Esophagus (tissue), 2 donors: ENCODE measurements at regions not wholly inside any gene's neighbourhood (a gene's known extent, or its start where the extent isn't known, plus 50 kb on each side); places are given as distances from the start of the nearest gene placed in this dataset.

Experiments
- H3K27ac ChIP-seq, 2 donors: one replicate each; pipeline ENCODE4 v1.5.1; 2013; ENCODE audit warnings: low read depth in 2 of 2, mild to moderate bottlenecking in 2 of 2, inconsistent platforms in 1 of 2, low read length in 1 of 2, moderate library complexity in 1 of 2
- H3K27me3 ChIP-seq, 2 donors: one replicate each; pipeline ENCODE4 v1.6.1; 2013; ENCODE audit warnings: low read length in 2 of 2, control low read depth in 1 of 2, mild to moderate bottlenecking in 1 of 2; ENCODE audit not compliant: insufficient read depth in 2 of 2, control insufficient read depth in 1 of 2
- H3K36me3 ChIP-seq, 2 donors: one replicate each; pipeline ENCODE4 v1.6.1; 2013; ENCODE audit warnings: low read length in 1 of 2; ENCODE audit not compliant: control insufficient read depth in 2 of 2, insufficient read depth in 2 of 2
- H3K4me1 ChIP-seq, 2 donors: one replicate each; pipeline ENCODE4 v1.6.1; 2013; ENCODE audit warnings: low read length in 1 of 2; ENCODE audit not compliant: control insufficient read depth in 2 of 2, insufficient read depth in 2 of 2
- H3K4me3 ChIP-seq, 2 donors: one replicate each; pipeline ENCODE4 v1.5.1; 2013; ENCODE audit warnings: low read length in 2 of 2, mild to moderate bottlenecking in 2 of 2, low read depth in 1 of 2, moderate library complexity in 1 of 2
- H3K9me3 ChIP-seq, 2 donors: one replicate each; pipeline ENCODE4 v1.6.1; 2013; ENCODE audit warnings: mild to moderate bottlenecking in 2 of 2, low read depth in 1 of 2, low read length in 1 of 2, moderate library complexity in 1 of 2; ENCODE audit not compliant: control insufficient read depth in 2 of 2, insufficient read depth in 1 of 2
- WGBS, 2 donors: extraction: QIAGEN DNeasy Blood & Tissue Kit; methylation state at CpG; one replicate each; pipeline ENCODE4 v1.1.7; 2013; 5-methylcytosine and 5-hydroxymethylcytosine counted together
- donor health status: healthy with polysubstance abuse.
- donor health status: Bipolar disorder and iron deficiency.

DNA sequence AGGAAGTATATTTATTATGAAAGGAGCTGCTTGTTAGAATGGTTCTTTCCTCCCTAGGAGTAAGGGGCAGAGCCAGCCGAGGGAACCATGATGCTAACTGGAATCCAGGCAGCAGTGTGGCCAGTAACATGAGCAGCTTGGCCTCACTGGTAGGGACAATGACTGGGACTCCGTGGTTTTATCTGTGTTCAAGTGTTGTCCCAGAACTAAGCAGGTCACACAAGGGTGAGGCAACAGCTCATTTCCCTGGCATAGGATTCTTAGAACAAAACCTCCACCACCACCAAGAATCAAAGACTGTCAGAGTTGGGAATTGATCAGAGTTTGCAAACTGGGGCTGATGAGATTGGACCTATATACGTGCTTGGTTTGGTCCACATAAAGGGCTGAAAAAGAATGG, 138.9 kb upstream of the COBL start:
- Histone ChIP-seq H3K4me1 (peaks cover 0 to 2% of the 10 kb centered on the region in 2 donors), H3K4me3 (no peak overlapping the region), H3K9me3 (no peaks in the 10 kb centered on the region), H3K36me3 (no peaks in the 10 kb centered on the region), H3K27me3 (no peaks in the 10 kb centered on the region), H3K27ac (no peak overlapping the region)
- WGBS, 2 donors, result 54 to 55% methylated on average over 3 of the region's 3 CpGs

DNA sequence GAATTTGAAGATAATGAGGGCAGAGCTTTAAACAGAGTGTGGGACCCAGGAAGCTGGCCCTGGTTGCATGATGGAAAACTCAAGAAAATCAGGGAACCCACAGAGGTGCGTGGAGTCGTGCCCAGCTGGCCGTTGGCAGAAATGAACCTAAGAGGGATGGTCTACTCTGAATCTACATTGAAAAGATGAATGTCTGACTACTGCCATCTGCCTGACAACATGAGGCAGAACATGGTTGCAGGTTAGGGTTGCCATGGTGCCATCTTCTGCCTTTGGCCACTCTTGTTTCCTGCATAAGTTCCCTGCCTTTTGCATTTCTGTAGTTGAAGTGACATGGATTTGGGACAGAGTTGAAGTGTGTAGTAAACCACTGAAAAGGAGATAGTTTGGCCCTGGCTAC, 138.5 kb upstream of the COBL start:
- Histone ChIP-seq H3K4me3 (no peak overlapping the region), H3K27ac (no peak overlapping the region), H3K36me3 (no peaks in the 10 kb centered on the region), H3K27me3 (no peaks in the 10 kb centered on the region), H3K4me1 (peaks cover 0 to 2% of the 10 kb centered on the region in 2 donors), H3K9me3 (no peaks in the 10 kb centered on the region)
- WGBS, 2 donors, result 60 to 93% methylated on average over 3 of the region's 3 CpGs

DNA sequence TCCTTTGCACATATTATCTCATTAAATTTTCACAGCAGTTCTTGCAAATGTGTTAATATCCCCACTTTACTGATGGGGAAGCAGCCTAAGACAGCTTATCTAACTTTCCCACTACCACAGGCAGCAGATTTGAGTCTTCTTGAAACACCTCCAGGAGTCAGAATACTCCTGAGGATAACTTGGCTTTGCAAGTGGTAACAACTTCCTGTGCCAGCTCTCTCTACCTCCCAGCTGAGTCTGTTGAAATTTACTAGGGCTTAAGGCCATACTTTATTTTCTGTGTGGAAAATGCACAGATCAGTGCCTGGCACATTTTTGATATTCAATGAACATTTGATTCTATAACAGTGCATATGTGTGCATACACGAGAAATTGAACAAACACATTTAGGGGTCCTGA, 136.1 kb upstream of the COBL start:
- no peaks in the 10 kb centered on the region for H3K9me3 ChIP-seq
- peaks cover 0 to 2% of the 10 kb centered on the region in 2 donors for H3K4me1 ChIP-seq
- H3K27ac ChIP-seq, result no peak overlapping the region
- H3K4me3 ChIP-seq, result no peak overlapping the region
- H3K27me3 ChIP-seq, result no peaks in the 10 kb centered on the region
- WGBS, 2 donors, result 87 to 90% methylated on average over 1 of the region's 1 CpG
- no peaks in the 10 kb centered on the region for H3K36me3 ChIP-seq

DNA sequence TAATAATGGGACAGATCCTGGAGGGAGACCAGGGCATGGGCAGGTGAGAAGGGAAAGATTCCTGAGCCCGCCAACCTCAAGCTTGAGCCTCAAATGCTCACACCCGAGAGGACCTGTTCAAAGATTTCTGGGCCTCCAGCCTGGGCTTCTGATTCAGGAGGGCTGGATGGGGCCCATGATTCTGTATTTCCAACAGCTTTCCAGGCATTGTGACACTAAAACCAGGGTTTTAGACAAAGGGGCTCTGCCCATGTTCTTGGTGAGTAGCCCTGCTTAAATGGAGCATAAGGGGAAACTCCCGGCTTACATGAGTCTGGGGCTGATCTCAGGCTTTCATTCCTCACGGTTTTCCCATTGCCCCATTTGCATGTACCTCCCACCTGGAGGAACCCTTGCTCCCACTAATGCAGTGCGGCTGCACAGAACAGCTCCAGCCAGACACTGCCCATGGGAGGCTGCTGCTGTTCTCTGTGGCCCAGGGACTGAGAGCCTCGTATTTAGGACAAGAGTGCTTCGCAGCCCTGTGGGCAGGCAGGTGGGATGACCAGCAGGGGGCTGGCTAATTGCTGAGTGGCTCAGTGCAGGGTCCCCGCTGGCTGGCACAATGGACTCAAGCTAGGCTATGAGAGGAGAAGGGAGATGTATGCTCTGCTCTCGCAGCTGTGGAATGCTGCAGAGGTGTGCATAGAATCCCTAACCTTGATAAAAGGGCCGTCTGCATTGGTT, 135.3 kb upstream of the COBL start:
- no peaks in the 10 kb centered on the region for H3K9me3 ChIP-seq
- no peaks in the 10 kb centered on the region for H3K36me3 ChIP-seq
- peaks cover 0 to 2% of the 10 kb centered on the region in 2 donors for H3K4me1 ChIP-seq
- WGBS, 2 donors, result 66 to 67% methylated on average over 10 of the region's 10 CpGs
- H3K4me3 ChIP-seq, result no peak overlapping the region
- no peak overlapping the region for H3K27ac ChIP-seq
- no peaks in the 10 kb centered on the region for H3K27me3 ChIP-seq

DNA sequence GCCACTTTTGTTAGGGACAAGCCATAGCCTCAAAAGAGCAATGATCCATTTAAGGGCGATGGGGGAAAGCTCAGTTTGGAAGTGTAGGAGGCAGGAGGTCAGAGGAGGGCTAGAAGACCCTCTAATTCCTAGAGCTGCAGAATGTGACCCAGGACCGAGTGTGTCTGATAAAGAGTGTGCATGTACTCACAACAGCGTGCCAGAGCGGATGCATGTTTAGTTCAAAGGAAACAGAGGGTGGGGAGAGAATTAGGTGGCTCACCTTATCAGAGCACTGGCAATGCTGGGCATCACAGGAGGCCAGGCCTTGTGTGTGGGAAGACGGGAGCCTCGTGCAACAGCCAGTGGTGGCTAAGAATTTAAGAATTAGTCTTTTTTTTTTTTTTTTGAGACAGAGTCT, 133.9 kb upstream of the COBL start:
- H3K36me3 ChIP-seq, result no peaks in the 10 kb centered on the region
- H3K27ac ChIP-seq, result no peak overlapping the region
- 76 to 88% methylated on average over 6 of the region's 6 CpGs for WGBS, 2 donors
- no peaks in the 10 kb centered on the region for H3K9me3 ChIP-seq
- H3K4me1 ChIP-seq, result no peaks in the 10 kb centered on the region
- no peaks in the 10 kb centered on the region for H3K27me3 ChIP-seq
- H3K4me3 ChIP-seq, result no peak overlapping the region

DNA sequence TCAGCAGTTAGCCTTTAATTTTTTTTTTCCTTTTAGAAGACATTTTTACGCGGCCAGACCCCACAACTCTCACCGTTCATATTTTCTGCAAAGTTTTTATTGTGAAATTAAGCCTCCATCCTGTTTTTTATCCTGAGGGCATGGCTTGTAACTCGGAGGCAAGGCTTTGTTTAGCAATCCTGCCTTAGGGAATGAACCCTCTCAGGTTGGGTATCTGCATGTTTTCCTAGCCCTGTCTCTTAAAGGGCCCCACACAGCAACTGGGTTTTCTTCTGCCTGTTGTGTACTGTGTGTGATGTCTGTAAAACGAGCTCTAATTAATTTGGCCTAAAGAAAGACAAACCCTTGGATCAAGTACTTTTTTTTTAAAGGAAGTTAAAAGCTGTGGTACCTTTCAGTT, 130.2 kb upstream of the COBL start:
- 46 to 56% methylated on average over 5 of the region's 5 CpGs for WGBS, 2 donors
- no peak overlapping the region for H3K4me3 ChIP-seq
- H3K27me3 ChIP-seq, result no peaks in the 10 kb centered on the region
- no peaks in the 10 kb centered on the region for H3K36me3 ChIP-seq
- no peaks in the 10 kb centered on the region for H3K4me1 ChIP-seq
- H3K9me3 ChIP-seq, result no peaks in the 10 kb centered on the region
- H3K27ac ChIP-seq, result no peak overlapping the region

DNA sequence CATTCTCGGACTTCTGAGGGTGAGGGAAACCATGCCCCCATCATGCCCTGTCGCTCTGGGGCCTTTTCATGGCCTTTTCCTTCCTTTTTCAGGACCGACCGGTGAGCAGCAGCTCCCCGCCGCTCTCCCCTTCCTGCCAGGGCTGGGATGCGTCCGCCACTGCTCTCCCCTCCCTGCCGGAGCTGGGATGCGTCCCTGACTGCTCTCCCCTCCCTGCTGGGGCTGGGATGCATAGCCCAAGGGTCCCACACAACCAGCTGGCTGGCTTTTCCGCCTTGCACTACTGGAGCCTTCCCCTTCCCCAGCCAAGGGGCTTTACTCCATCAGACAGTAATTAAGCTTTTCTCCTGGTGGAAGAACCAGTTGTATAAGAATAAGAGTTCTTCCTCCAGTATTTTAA, 129.7 kb upstream of the COBL start:
- H3K9me3 ChIP-seq, result no peaks in the 10 kb centered on the region
- H3K27ac ChIP-seq, result no peak overlapping the region
- H3K4me1 ChIP-seq, result no peaks in the 10 kb centered on the region
- WGBS, 2 donors, result 50 to 52% methylated on average over 11 of the region's 11 CpGs
- H3K36me3 ChIP-seq, result no peaks in the 10 kb centered on the region
- no peak overlapping the region for H3K4me3 ChIP-seq
- no peaks in the 10 kb centered on the region for H3K27me3 ChIP-seq

DNA sequence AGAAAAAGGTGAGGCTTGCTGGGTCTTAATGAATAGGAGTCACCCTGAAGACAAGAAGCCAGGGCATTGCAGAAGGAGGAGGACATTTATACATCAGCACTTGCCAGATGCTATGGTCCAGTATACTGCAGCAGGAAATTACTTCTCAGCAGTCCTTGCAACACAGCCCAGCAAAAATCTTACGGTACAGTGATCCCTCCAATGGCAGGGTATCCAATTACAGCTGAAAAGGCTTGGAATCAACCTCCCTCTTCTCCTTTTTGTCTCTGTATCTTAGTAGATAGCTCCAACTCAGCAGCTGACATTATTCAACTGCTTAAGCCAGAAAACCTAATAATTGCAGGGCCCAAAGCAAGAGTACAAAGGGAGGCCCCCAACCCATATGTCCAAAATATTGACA, 128.3 kb upstream of the COBL start:
- no peaks in the 10 kb centered on the region for H3K9me3 ChIP-seq
- H3K36me3 ChIP-seq, result no peaks in the 10 kb centered on the region
- H3K27ac ChIP-seq, result no peak overlapping the region
- no peaks in the 10 kb centered on the region for H3K27me3 ChIP-seq
- WGBS, 2 donors, result 35 to 67% methylated on average over 1 of the region's 1 CpG
- H3K4me3 ChIP-seq, result no peak overlapping the region
- no peaks in the 10 kb centered on the region for H3K4me1 ChIP-seq

DNA sequence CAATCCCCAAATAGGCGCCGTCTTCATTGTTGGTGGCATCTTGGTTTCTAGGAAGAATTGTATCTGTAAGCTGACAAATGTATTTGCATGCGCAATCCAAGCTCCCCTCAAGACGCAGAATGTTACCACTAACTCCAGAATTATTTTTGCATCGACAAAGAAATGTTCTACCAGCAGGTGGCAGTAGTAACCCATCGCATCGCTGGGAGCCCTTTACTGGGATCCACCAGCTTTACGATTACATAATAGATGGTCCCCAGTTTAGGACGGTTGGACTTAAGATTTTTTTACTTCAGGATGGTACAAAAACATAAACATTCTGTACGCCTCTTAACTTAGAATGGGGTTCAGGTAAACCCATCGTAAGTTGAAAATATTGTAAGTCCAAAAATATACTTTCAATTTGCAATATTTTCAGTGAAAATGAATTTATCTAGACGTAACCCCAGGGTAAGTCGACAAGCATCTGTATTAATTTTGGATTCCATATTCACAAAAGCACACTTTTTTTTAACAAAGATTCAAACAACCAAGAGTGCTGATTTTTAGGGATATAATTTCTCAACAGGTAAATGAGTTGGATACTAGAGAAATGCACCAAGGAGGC, 114.0 kb upstream of the COBL start:
- H3K27ac ChIP-seq, result no peak overlapping the region
- H3K4me1 ChIP-seq, result no peaks in the 10 kb centered on the region
- H3K27me3 ChIP-seq, result no peaks in the 10 kb centered on the region
- H3K36me3 ChIP-seq, result no peaks in the 10 kb centered on the region
- WGBS, 2 donors, result 18 to 21% methylated on average over 13 of the region's 13 CpGs
- no peaks in the 10 kb centered on the region for H3K9me3 ChIP-seq
- no peak overlapping the region for H3K4me3 ChIP-seq
